A673 (cell line): ENCODE measurements at regions not wholly inside any gene's neighbourhood (a gene's known extent, or its start where the extent isn't known, plus 50 kb on each side); places are given as distances from the start of the nearest gene placed in this dataset.
A peak's percentile ranks its signal among the peaks of the same experiment; 100 is the strongest.

Experiments
- BruUV-seq: library from RNA; stranded (reverse); fragments of 400-500 nt; replicated peaks from 2 replicates; lab custom pipeline; 2021; lab: Mats Ljungman, UMichigan
- CTCF ChIA-PET: fragments of 300-600 bp; sonication (Branson Sonifier 250); formaldehyde crosslinking; loops from one replicate; lab custom pipeline; 2022; ENCODE audit warnings: antibody characterized with exemption; lab: Charles Lee
- POLR2A ChIA-PET: fragments of 300-600 bp; sonication (Branson Sonifier 250); formaldehyde crosslinking; loops from one replicate; lab custom pipeline; 2022; ENCODE audit warnings: antibody characterized with exemption; ENCODE audit not compliant: low non-redundant PET; lab: Charles Lee
- DNase-seq: peaks from one replicate; pipeline ENCODE4 v3.0.0-alpha.2; 2015; ENCODE audit warnings: low spot score
- H3K27ac ChIP-seq: fragments of 200-600 bp; sonication (generic); 2 replicates; pipeline ENCODE4 v1.5.1; 2016; ENCODE audit warnings: mixed run types, low read depth, mild to moderate bottlenecking, mixed read lengths, antibody characterized with exemption, low read length; ENCODE audit not compliant: poor library complexity, severe bottlenecking
- H3K27me3 ChIP-seq: fragments of 200-600 bp; sonication (generic); replicated peaks from 2 replicates; pipeline ENCODE4 v1.6.1; 2017; ENCODE audit warnings: mixed run types, low read depth, mild to moderate bottlenecking, mixed read lengths, antibody characterized with exemption, low read length; ENCODE audit not compliant: insufficient read depth, poor library complexity
- H3K36me3 ChIP-seq: fragments of 200-600 bp; sonication (generic); 2 replicates; pipeline ENCODE4 v1.6.1; 2016; ENCODE audit warnings: mixed run types, mild to moderate bottlenecking, mixed read lengths, antibody characterized with exemption, low read length; ENCODE audit not compliant: insufficient read depth, poor library complexity, severe bottlenecking
- H3K4me1 ChIP-seq: fragments of 200-600 bp; sonication (generic); 2 replicates; pipeline ENCODE4 v1.6.1; 2017; ENCODE audit warnings: mixed run types, mild to moderate bottlenecking, mixed read lengths, antibody characterized with exemption, low read length; ENCODE audit not compliant: insufficient read depth, poor library complexity, severe bottlenecking
- H3K4me3 ChIP-seq: fragments of 200-600 bp; sonication (generic); 2 replicates; pipeline ENCODE4 v1.5.1; 2016; ENCODE audit warnings: low read depth, mixed run types, mild to moderate bottlenecking, mixed read lengths, low read length; ENCODE audit not compliant: poor library complexity, severe bottlenecking
- H3K9me3 ChIP-seq: fragments of 200-600 bp; sonication (generic); 2 replicates; pipeline ENCODE4 v1.6.1; 2016; ENCODE audit warnings: mixed run types, low read depth, mild to moderate bottlenecking, mixed read lengths, antibody characterized with exemption, low read length; ENCODE audit not compliant: poor library complexity, severe bottlenecking
- EZH2 ChIP-seq: fragments of 200-600 bp; sonication (generic); IDR thresholded peaks from 2 replicates; pipeline ENCODE4 v1.6.1; 2017; ENCODE audit warnings: borderline replicate concordance, low read depth, mild to moderate bottlenecking, mixed read lengths, antibody characterized with exemption, low read length; ENCODE audit not compliant: poor library complexity, severe bottlenecking
- intact Hi-C: fragments of 100-400 bp; cut with micrococcal nuclease; formaldehyde crosslinking; loops from one replicate; pipeline ENCODE4 v1.10.0; 2022; ENCODE audit not compliant: unreplicated experiment
- TF ChIP-seq, protein P1 (sequence below): fragments of 300-800, 200-600 bp; sonication (generic); conservative IDR thresholded peaks from 2 replicates; pipeline ENCODE4 v1.5.1; 2017; ENCODE audit warnings: low read depth, mild to moderate bottlenecking, antibody characterized with exemption, low read length, moderate library complexity, mixed read lengths

- H3K4me3 ChIP-seq = no peak overlapping the region
- intact Hi-C loops = no loop called here
- ChIA-PET POLR2A (no interaction called here), CTCF (no interaction called here)
- TF ChIP-seq, protein P1, sequence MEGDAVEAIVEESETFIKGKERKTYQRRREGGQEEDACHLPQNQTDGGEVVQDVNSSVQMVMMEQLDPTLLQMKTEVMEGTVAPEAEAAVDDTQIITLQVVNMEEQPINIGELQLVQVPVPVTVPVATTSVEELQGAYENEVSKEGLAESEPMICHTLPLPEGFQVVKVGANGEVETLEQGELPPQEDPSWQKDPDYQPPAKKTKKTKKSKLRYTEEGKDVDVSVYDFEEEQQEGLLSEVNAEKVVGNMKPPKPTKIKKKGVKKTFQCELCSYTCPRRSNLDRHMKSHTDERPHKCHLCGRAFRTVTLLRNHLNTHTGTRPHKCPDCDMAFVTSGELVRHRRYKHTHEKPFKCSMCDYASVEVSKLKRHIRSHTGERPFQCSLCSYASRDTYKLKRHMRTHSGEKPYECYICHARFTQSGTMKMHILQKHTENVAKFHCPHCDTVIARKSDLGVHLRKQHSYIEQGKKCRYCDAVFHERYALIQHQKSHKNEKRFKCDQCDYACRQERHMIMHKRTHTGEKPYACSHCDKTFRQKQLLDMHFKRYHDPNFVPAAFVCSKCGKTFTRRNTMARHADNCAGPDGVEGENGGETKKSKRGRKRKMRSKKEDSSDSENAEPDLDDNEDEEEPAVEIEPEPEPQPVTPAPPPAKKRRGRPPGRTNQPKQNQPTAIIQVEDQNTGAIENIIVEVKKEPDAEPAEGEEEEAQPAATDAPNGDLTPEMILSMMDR = no peak
- TF ChIP-seq EZH2 = no peak
- H3K4me1 ChIP-seq = no peaks in the 10 kb centered on the region
- BruUV-seq = no TSS peak
- DNase-seq = no peak
- no peak overlapping the region for H3K27ac ChIP-seq
- H3K9me3 ChIP-seq = no peaks in the 10 kb centered on the region
- no peaks in the 10 kb centered on the region for H3K27me3 ChIP-seq
- no peaks in the 10 kb centered on the region for H3K36me3 ChIP-seq
Measured at GRCh38 chr15:36185438-36185837, 394.0 kb upstream of the CDIN1 start.

GRCh38 chr15:36185845-36186244 is 393.6 kb upstream of the CDIN1 start:
- H3K4me1 ChIP-seq = no peaks in the 10 kb centered on the region
- no peak for TF ChIP-seq EZH2
- TF ChIP-seq, protein P1 = no peak
- no peaks in the 10 kb centered on the region for H3K27me3 ChIP-seq
- H3K36me3 ChIP-seq = no peaks in the 10 kb centered on the region
- H3K9me3 ChIP-seq = no peaks in the 10 kb centered on the region
- H3K27ac ChIP-seq = no peak overlapping the region
- ChIA-PET POLR2A (no interaction called here), CTCF (no interaction called here)
- intact Hi-C loops = no loop called here
- no peak overlapping the region for H3K4me3 ChIP-seq
- BruUV-seq = no TSS peak
- no peak for DNase-seq

GRCh38 chr15:36186376-36186775 is 393.1 kb upstream of the CDIN1 start:
- H3K9me3 ChIP-seq = no peaks in the 10 kb centered on the region
- no peaks in the 10 kb centered on the region for H3K36me3 ChIP-seq
- ChIA-PET CTCF (no interaction called here), POLR2A (no interaction called here)
- intact Hi-C loops = no loop called here
- TF ChIP-seq EZH2 = no peak
- TF ChIP-seq, protein P1 = no peak
- no TSS peak for BruUV-seq
- H3K4me3 ChIP-seq = no peak overlapping the region
- H3K27ac ChIP-seq = no peak overlapping the region
- peak; percentile 30 for DNase-seq
- no peaks in the 10 kb centered on the region for H3K4me1 ChIP-seq
- H3K27me3 ChIP-seq = no peaks in the 10 kb centered on the region
